ENCODE measurements at regions not wholly inside any gene's neighbourhood (a gene's known extent, or its start where the extent isn't known, plus 50 kb on each side); places are given as distances from the start of the nearest gene placed in this dataset.
"Not testable (repeated sequence)": the region's sequence is repeated elsewhere in the genome, so short reads cannot be mapped to it uniquely, and the experiment has no call there.

- DNase-seq, result no peak
Observed at GRCh38 chrX:28408017-28408723, 179.1 kb upstream of the IL1RAPL1 start.

DNA sequence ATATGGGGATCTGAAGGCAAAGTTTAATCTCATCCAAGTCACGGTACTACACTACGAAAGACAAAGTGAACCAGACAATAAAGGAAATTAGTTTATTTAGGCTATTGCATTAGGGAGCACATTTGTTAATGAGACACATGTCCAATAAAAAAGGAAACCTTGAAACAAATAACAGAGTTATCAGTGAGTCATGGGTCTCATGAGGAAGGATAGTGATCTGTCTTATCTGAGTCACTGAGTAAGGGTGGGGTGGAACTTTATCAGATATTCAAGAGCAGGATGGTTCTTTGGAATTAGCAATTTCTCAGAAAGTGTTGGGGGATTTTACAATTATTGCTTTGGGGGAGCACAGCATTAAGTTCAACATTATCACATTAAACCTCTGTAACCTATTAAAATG is 188.9 kb upstream of the IL1RAPL1 start:
- no peak for DNase-seq

- no peak for DNase-seq
Observed at GRCh38 chrX:28391528-28391927, 195.7 kb upstream of the IL1RAPL1 start.

DNA sequence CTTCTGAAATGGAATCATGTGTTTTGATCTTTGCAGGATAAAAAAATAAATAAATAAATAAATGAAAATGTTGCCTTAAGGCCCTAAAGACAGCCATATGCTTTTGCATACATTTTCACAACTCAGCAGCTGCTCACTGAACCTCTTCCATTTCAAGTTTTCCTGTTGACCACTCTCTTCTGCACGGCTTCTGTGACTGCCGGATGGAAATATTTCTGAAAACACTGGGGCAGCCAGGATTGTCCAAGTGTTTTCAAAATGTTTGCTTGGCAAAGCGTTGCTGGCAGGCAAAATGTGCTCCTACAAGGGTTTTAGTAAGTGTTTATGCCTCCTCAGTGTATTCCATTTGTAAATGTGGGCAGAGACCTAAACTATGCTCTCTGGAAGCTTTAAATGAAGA is 208.1 kb upstream of the IL1RAPL1 start:
- DNase-seq, result no peak

DNA sequence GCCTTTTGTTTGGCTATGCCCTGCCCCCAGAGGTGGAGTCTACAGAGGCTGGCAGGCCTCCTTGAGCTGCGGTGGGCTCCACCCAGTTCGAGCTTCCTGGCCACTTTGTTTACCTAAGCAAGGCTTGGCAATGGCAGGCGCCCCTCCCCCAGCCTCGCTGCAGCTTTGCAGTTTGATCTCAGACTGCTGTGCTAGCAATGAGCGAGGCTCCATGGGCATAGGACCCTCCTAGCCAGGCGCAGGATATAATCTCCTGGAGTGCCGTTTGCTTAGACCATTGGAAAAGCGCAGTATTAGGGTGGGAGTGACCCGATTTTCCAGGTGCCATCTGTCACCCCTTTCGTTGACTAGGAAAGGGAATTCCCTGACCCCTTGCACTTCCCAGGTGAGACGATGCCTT is 219.6 kb upstream of the IL1RAPL1 start:
- not testable (repeated sequence) for DNase-seq

- DNase-seq, result no peak
Observed at GRCh38 chrX:28351801-28352200, 235.4 kb upstream of the IL1RAPL1 start.

- no peak for DNase-seq
Observed at GRCh38 chrX:28349888-28350287, 237.4 kb upstream of the IL1RAPL1 start.

DNA sequence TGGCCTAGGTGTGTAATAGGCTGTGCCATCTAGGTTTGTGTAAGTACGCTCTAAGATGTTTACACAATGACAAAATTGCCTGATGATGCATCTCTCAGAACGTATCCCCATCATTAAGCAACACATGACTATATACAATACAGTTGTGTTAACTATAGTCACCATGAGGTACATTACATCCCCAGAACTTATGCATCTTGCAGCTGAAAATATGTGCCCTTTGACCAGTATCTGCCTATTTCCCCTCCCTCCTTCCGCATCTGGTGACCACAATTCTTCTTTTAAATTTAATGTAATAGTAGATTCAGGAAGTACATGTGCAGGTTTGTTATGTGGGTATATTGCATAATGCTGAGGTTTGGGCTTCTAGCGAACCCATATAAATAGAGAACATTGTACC is 239.8 kb upstream of the IL1RAPL1 start:
- DNase-seq, result peak; percentile 25

- DNase-seq, result no peak
Observed at GRCh38 chrX:28329156-28329555, 258.1 kb upstream of the IL1RAPL1 start.

- DNase-seq, result no peak
Observed at GRCh38 chrX:28324321-28324721, 262.9 kb upstream of the IL1RAPL1 start.

DNA sequence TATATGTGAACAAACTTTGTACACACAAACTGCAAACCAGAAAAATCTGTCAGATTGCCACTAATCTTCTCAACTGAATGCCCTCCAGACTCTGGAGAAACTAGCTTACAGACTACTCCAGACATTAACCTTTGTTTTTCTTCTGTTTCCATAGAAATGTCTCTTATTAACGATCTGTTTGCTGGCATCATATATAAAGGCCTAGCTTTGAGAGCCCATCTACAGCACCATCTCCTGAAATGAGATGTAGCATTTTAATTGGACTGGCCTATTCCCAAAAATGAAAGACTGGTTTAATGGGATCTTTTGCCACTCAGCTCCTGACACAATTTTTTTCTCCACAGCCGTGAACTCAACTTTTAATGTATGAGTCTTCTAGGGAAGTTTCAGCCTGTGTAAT is 266.0 kb upstream of the IL1RAPL1 start:
- no peak for DNase-seq

DNA sequence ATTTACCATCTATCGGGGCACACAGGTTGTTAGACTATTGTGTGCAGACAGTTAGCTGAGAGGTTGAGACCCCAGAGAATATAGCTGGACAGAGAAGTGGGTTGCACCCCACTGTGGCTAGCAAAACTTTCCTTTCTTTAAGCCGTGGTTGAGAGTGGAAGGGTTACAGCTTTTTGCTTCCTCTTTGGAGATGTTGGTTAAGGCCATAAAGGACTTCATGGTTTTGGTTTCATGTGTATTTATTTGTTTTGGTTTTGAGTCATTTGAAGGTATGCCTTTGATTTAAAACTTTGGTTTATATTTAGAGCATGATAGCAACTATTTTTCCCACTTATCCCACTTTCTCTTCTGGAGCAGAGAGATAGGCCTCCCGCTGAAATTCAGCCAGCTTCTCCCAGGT is 274.3 kb upstream of the IL1RAPL1 start:
- no peak for DNase-seq

GRCh38 chrX:28312259-28312658 is 275.0 kb upstream of the IL1RAPL1 start:
- no peak for DNase-seq

GRCh38 chrX:28311466-28311865 is 275.8 kb upstream of the IL1RAPL1 start:
- DNase-seq, result no peak

DNA sequence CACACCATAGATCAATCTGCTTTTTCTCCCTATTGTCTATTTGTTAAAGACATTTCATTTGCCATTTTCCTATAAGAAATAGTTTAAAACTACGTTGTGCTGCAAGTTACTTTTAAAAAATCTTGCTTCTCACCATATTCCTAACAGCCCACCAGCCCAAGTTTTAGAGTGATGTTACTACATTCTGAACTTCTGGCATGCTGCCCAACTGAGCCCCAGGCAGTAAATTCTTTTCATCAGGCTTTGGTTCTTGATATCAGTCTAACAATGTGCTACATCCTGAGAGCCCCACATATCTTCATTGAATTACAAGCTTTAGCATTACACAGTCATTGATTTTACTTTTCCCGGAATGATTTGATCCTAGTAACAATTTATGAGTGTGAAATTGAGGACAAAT is 283.8 kb upstream of the IL1RAPL1 start:
- DNase-seq, result no peak

DNA sequence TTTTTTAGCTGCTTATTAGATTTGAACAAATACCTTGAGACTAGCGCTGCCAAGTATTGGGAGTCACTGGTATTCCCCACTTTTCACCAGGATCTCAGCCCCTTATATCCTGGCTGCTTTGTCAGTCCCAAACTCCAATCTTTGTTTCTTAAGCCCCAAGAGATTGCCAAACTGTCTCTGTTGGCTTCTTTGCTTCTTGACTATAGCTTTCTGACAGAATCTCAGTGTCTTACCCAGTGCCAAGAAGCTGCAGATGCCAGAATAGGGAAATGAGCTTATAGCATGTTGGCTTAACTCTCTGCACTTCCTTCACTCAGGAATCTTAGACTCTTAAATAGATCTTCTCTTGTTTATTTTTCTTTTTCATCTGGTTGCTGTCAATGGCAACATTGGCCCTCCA is 297.5 kb upstream of the DCAF8L1 start:
- DNase-seq, result no peak

GRCh38 chrX:28278251-28278650 is 297.0 kb upstream of the DCAF8L1 start:
- no peak for DNase-seq

- DNase-seq, result no peak
Observed at GRCh38 chrX:28273736-28274135, 292.5 kb upstream of the DCAF8L1 start.

DNA sequence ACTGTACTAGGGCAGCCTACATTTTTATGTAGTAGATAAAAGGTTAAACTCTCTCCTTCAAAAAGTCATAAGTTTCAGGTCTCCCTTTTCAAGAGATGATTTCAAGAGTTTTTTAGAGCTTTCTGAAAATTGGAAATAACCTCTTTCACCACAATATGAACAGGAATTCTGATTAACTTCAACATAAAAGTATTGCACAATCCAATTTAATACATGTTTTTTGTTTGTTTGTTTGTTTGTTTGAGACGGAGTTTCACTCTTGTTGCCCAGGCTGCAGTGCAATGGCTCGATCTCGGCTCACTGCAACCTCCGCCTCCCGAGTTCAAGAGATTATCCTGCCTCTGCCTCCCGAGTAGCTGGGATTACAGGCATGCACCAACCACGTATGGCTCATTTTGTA is 265.4 kb upstream of the DCAF8L1 start:
- DNase-seq, result no peak

- no peak for DNase-seq
Observed at GRCh38 chrX:28229217-28229616, 248.0 kb upstream of the DCAF8L1 start.

DNA sequence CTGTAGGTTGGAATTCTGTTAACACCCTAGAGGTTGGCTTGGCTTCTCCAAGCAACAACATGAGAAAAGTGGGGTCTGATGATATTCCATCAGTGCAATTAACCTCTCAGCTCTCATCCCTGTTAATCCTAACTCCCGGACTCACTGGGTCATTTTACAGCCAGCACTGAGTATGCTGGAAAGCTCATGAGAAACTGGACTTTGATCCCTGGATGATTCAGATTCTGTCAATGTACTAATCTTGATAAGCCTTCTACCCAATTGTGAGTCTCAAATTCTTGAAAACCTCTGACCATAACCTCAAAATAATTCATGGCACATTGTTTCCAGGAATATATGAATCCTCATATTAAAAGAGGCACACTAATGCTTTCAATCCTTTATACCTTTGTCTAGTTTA is 244.3 kb upstream of the DCAF8L1 start:
- DNase-seq, result no peak

- no peak for DNase-seq
Observed at GRCh38 chrX:28223991-28224390, 242.7 kb upstream of the DCAF8L1 start.

- no peak for DNase-seq
Observed at GRCh38 chrX:28223469-28223868, 242.2 kb upstream of the DCAF8L1 start.

DNA sequence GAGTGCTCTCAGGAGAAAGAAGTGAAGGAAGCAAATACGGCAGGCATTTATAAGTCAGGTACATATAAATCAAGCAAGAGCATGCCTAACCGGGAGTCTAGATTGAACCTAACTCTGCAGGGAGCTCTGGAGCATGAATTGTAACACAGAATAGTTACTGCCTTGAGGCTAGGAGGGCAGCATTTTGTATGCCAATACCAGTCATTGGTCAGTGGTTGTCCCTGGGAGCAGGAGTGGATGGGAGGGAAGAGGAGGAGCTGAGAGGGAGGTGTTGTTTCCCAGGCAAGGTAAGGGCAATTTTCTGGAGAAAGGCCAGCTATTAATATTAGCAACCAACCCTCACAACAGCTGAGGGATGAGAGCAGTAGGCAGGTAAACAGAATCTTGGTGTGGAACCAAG is 224.7 kb upstream of the DCAF8L1 start:
- no peak for DNase-seq

DNA sequence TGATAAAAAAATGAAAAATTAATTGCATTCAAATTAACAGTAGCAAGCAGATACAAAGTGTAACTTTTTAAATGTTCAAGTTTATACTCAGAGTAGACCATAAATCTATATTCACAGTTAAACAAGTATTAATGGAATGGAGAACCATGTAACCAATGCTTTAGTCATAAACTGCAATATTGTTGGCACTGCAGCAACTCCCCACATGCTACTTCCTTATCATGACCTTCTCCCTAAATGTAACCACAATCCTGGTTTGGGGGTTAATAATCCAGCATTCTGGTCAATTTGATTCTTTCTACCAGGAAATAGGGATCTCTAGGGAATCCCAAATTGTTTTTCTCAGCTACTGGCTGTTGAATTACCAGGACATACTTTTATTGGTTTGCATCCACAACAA is 223.9 kb upstream of the DCAF8L1 start:
- no peak for DNase-seq

- DNase-seq, result no peak
Observed at GRCh38 chrX:28189011-28189410, 207.8 kb upstream of the DCAF8L1 start.

All from GF-D8 (cell line).